IMR-90 (cell line): ENCODE measurements at regions not wholly inside any gene's neighbourhood (a gene's known extent, or its start where the extent isn't known, plus 50 kb on each side); places are given as distances from the start of the nearest gene placed in this dataset.
"Not testable (repeated sequence)": the region's sequence is repeated elsewhere in the genome, so short reads cannot be mapped to it uniquely, and the experiment has no call there.

Experiments
- CTCF ChIP-seq: conservative IDR thresholded peaks from 2 replicates; pipeline ENCODE4 v1.5.1; 2012; ENCODE audit warnings: mild to moderate bottlenecking, low read depth, low read length, improper control_type of control experiment
- ELK1 ChIP-seq: fragments of 150-350 bp; IDR thresholded peaks from 2 replicates; pipeline ENCODE4 v1.6.1; 2016; ENCODE audit warnings: low read depth, mild to moderate bottlenecking, low read length, moderate library complexity, borderline replicate concordance
- MAFK ChIP-seq: IDR thresholded peaks from 2 replicates; pipeline ENCODE4 v1.6.1; 2012; ENCODE audit warnings: low read depth, low read length, improper control_type of control experiment
- POLR2A ChIP-seq: IDR thresholded peaks from 2 replicates; pipeline ENCODE4 v1.6.1; 2012; ENCODE audit warnings: mild to moderate bottlenecking, low read depth, low read length

DNA sequence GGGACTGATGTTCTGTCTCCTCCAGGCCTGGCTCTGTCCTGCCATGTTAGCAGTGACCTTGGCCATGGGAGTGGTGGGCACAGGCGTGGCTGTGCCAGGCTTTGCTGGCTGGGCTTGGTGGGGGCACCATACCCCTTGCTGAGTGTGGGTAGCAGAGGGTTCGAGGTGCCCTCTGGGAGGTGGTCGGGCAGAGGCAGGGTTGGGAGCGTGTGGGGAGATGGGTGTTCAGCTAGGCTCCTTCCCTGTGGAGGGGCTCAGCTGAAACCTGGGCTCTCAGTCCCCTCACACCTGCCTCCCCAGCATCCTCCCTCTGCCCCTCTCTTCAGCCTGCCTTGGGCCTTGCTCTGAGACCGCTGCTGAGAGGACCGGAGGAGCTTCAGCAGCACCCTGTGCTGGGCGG, 109.6 kb downstream of the TMEM121 start:
- not testable (repeated sequence) for TF ChIP-seq CTCF, ELK1, MAFK, POLR2A
